A549 (cell line): ENCODE measurements at regions not wholly inside any gene's neighbourhood (a gene's known extent, or its start where the extent isn't known, plus 50 kb on each side); places are given as distances from the start of the nearest gene placed in this dataset.

Source experiments
- EP300 ChIP-seq, 2 experiments: fragments of >200 bp; sonication (Bioruptor Twin); formaldehyde crosslinking; IDR thresholded peaks; 2 replicates in 1 of 2; 3 replicates in 1 of 2; pipeline ENCODE4 v1.6.1; 2016 to 2017
- KDM1A ChIP-seq: fragments of 200-600 bp; sonication (generic); IDR thresholded peaks from 2 replicates; pipeline ENCODE4 v1.6.1; 2016; ENCODE audit warnings: low read depth, mild to moderate bottlenecking
- MYC ChIP-seq: IDR thresholded peaks from 2 replicates; pipeline ENCODE4 v1.6.1; 2012; ENCODE audit warnings: mild to moderate bottlenecking, inconsistent platforms, low read length, improper control_type of control experiment, borderline replicate concordance
- POLR2AphosphoS2 ChIP-seq: conservative IDR thresholded peaks from 2 replicates; pipeline ENCODE4 v1.6.1; 2012; ENCODE audit warnings: low read length, improper control_type of control experiment, inconsistent platforms
- RCOR1 ChIP-seq: fragments of 150-350 bp; IDR thresholded peaks from 2 replicates; pipeline ENCODE4 v1.6.1; 2014; ENCODE audit warnings: antibody characterized with exemption, low read length, low read depth
- SMC3 ChIP-seq: fragments of >200 bp; sonication (Bioruptor Twin); formaldehyde crosslinking; IDR thresholded peaks from 3 replicates; pipeline ENCODE4 v1.6.1; 2018; ENCODE audit warnings: inconsistent platforms
- ZC3H11A ChIP-seq: fragments of 450-650 bp; IDR thresholded peaks from 2 replicates; pipeline ENCODE4 v1.6.1; 2014; ENCODE audit warnings: antibody characterized with exemption, mild to moderate bottlenecking
- TF ChIP-seq, protein P1 (sequence below): fragments of 150-350 bp; IDR thresholded peaks from 2 replicates; pipeline ENCODE4 v1.6.1; 2014; ENCODE audit warnings: low read depth, mild to moderate bottlenecking, low read length
- TF ChIP-seq, protein P2 (sequence below): fragments of >200 bp; sonication (Bioruptor Twin); formaldehyde crosslinking; IDR thresholded peaks from 3 replicates; pipeline ENCODE4 v1.5.1; 2016
- TF ChIP-seq, protein P3 (sequence below): fragments of 200-600 bp; sonication (generic); IDR thresholded peaks from 2 replicates; pipeline ENCODE4 v1.6.1; 2016; ENCODE audit warnings: antibody characterized with exemption, mild to moderate bottlenecking, moderate library complexity

DNA sequence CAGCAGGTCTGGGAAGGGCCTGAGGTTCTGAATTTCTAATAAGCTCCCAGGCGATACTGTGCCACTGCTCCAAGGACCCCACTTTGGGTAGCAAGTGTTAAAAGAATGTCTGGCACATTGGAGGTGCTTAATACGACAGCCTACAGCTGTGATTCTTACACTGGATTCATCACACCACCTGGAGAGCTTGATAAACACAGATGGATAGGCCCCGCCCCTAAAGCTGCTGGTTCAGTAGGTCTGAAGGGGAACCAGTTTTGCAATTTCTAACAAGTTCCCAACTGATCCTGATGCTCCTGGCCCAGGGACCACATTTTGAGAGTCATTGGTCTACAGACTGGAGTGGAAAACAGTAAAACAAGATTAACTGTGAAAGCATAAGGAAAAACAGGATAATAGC is 124.8 kb upstream of the ST8SIA2 start:
- TF ChIP-seq, protein P1, sequence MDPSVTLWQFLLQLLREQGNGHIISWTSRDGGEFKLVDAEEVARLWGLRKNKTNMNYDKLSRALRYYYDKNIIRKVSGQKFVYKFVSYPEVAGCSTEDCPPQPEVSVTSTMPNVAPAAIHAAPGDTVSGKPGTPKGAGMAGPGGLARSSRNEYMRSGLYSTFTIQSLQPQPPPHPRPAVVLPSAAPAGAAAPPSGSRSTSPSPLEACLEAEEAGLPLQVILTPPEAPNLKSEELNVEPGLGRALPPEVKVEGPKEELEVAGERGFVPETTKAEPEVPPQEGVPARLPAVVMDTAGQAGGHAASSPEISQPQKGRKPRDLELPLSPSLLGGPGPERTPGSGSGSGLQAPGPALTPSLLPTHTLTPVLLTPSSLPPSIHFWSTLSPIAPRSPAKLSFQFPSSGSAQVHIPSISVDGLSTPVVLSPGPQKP: no peak
- TF ChIP-seq, protein P2, sequence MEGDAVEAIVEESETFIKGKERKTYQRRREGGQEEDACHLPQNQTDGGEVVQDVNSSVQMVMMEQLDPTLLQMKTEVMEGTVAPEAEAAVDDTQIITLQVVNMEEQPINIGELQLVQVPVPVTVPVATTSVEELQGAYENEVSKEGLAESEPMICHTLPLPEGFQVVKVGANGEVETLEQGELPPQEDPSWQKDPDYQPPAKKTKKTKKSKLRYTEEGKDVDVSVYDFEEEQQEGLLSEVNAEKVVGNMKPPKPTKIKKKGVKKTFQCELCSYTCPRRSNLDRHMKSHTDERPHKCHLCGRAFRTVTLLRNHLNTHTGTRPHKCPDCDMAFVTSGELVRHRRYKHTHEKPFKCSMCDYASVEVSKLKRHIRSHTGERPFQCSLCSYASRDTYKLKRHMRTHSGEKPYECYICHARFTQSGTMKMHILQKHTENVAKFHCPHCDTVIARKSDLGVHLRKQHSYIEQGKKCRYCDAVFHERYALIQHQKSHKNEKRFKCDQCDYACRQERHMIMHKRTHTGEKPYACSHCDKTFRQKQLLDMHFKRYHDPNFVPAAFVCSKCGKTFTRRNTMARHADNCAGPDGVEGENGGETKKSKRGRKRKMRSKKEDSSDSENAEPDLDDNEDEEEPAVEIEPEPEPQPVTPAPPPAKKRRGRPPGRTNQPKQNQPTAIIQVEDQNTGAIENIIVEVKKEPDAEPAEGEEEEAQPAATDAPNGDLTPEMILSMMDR: no peak
- TF ChIP-seq POLR2AphosphoS2 (no peak), EP300 (IDR thresholded peaks at IDR 0.05) (no peak), SMC3 (no peak), KDM1A (no peak), MYC (no peak), ZC3H11A (no peak), RCOR1 (no peak)
- TF ChIP-seq, protein P3, sequence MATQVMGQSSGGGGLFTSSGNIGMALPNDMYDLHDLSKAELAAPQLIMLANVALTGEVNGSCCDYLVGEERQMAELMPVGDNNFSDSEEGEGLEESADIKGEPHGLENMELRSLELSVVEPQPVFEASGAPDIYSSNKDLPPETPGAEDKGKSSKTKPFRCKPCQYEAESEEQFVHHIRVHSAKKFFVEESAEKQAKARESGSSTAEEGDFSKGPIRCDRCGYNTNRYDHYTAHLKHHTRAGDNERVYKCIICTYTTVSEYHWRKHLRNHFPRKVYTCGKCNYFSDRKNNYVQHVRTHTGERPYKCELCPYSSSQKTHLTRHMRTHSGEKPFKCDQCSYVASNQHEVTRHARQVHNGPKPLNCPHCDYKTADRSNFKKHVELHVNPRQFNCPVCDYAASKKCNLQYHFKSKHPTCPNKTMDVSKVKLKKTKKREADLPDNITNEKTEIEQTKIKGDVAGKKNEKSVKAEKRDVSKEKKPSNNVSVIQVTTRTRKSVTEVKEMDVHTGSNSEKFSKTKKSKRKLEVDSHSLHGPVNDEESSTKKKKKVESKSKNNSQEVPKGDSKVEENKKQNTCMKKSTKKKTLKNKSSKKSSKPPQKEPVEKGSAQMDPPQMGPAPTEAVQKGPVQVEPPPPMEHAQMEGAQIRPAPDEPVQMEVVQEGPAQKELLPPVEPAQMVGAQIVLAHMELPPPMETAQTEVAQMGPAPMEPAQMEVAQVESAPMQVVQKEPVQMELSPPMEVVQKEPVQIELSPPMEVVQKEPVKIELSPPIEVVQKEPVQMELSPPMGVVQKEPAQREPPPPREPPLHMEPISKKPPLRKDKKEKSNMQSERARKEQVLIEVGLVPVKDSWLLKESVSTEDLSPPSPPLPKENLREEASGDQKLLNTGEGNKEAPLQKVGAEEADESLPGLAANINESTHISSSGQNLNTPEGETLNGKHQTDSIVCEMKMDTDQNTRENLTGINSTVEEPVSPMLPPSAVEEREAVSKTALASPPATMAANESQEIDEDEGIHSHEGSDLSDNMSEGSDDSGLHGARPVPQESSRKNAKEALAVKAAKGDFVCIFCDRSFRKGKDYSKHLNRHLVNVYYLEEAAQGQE: no peak
